Gastrocnemius medialis (tissue), 4 donors: ENCODE measurements at regions not wholly inside any gene's neighbourhood (a gene's known extent, or its start where the extent isn't known, plus 50 kb on each side); places are given as distances from the start of the nearest gene placed in this dataset.

Source experiments
- ATAC-seq, 2 donors: fragments of 150-250 bp; one replicate each; pipeline ENCODE4 v1.9.1; 2016
- DNase-seq, 2 donors: peaks; one replicate each; pipeline ENCODE4 v3.0.0-alpha.2; 2019
- H3K27ac ChIP-seq, 4 donors: fragments of 200-600 bp; sonication (generic); 1 replicate in 1 of 4; 2 replicates in 3 of 4; pipeline ENCODE4 v1.5.1; 2016 to 2018; ENCODE audit warnings: mild to moderate bottlenecking in 2 of 4, moderate library complexity in 1 of 4
- H3K27me3 ChIP-seq, 3 donors: fragments of 200-600 bp; sonication (generic) in 2 of 3; 1 replicate in 1 of 3; 2 replicates in 2 of 3; pipeline versions ENCODE4 v1.5.1 to v1.6.0; 2016 to 2019; ENCODE audit warnings: mild to moderate bottlenecking in 1 of 3, moderate library complexity in 1 of 3
- H3K36me3 ChIP-seq, 2 donors: fragments of 200-600 bp; sonication (generic) in 1 of 2; one replicate each; pipeline ENCODE4 v1.5.1; 2017 to 2018
- H3K4me1 ChIP-seq, 2 donors: fragments of 200-600 bp; sonication (generic) in 1 of 2; one replicate each; pipeline ENCODE4 v1.5.1; 2016 to 2017; ENCODE audit warnings: mild to moderate bottlenecking in 2 of 2
- H3K4me3 ChIP-seq, 4 donors: fragments of 200-600 bp; sonication (generic) in 3 of 4; 1 replicate in 1 of 4; 2 replicates in 3 of 4; pipeline ENCODE4 v1.5.1; 2016 to 2019; ENCODE audit warnings: mild to moderate bottlenecking in 2 of 4
- H3K9me3 ChIP-seq, 3 donors: fragments of 200-600 bp; sonication (generic) in 2 of 3; 1 replicate in 1 of 3; 2 replicates in 2 of 3; pipeline ENCODE4 v1.5.1; 2016 to 2019
- CTCF ChIP-seq, 5 experiments: fragments of 450-650 bp in 3 of 5; fragments of 200-600 bp in 2 of 5; sonication (generic) in 2 of 5; IDR thresholded peaks in 4 of 5; conservative IDR thresholded peaks in 1 of 5; 1 replicate in 4 of 5; 2 replicates in 1 of 5; pipeline ENCODE4 v1.5.1; 2016 to 2019; ENCODE audit warnings: antibody characterized with exemption in 5 of 5, mild to moderate bottlenecking in 3 of 5, moderate library complexity in 3 of 5
- POLR2A ChIP-seq, 2 donors: fragments of 450-650 bp; IDR thresholded peaks; one replicate each; pipeline ENCODE4 v1.6.1; 2017; ENCODE audit warnings: antibody characterized with exemption in 2 of 2, mild to moderate bottlenecking in 2 of 2, moderate library complexity in 2 of 2
- in situ Hi-C, 4 donors: fragments of 200-750 bp; cut with MboI; loops; one replicate each; pipeline versions ENCODE4 v1.15.0 to v1.8.0; 2017; ENCODE audit warnings: low sequenced_read_pairs in 4 of 4
- intact Hi-C: fragments of 100-400 bp; cut with DNase I; formaldehyde crosslinking; loops from one replicate; pipeline ENCODE4 v1.15.1; 2023; ENCODE audit warnings: low total_unique reads

DNA sequence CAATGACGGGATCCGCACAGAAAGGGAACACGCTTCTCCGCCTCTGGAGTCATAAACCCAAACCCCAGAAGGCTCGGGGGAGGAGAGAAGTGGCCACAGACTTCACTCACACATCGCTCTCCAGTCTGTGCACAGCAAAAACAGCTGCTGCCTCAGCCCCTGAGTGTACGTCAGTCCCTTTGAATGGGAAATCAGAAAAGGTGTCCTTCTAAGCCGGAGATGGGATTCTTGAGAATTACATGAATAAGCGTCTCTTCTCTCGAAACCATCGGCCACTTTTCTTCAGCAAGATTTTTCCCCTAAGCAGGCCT, 78.3 kb downstream of the PDCL3 start:
- ATAC-seq (no peak), DNase-seq (no peak)
- H3K4me3 ChIP-seq = no peak overlapping the region
- intact Hi-C loops (no loop called here), in situ Hi-C loops (no loop called here)
- no peaks in the 10 kb centered on the region for H3K36me3 ChIP-seq
- peaks cover 0 to 9% (median 0%) of the 10 kb centered on the region in 3 donors for H3K27me3 ChIP-seq
- H3K27ac ChIP-seq = no peak overlapping the region
- no peaks in the 10 kb centered on the region for H3K9me3 ChIP-seq
- TF ChIP-seq CTCF (IDR thresholded peaks at IDR 0.05 in 4 of 5, conservative IDR thresholded peaks at IDR 0.05 in 1 of 5) = no peak
- no peak for TF ChIP-seq POLR2A (IDR thresholded peaks at IDR 0.05)
- no peaks in the 10 kb centered on the region for H3K4me1 ChIP-seq

- Histone ChIP-seq H3K27me3 (peaks cover 0 to 9% (median 0%) of the 10 kb centered on the region in 3 donors), H3K9me3 (no peaks in the 10 kb centered on the region)
Observed at GRCh38 chr2:100642425-100642824, 79.6 kb downstream of the PDCL3 start.

GRCh38 chr2:100643467-100643866, 80.7 kb downstream of the PDCL3 start:
- Histone ChIP-seq H3K9me3 (no peaks in the 10 kb centered on the region), H3K4me1 (no peaks in the 10 kb centered on the region), H3K4me3 (no peak overlapping the region), H3K27ac (no peak overlapping the region), H3K36me3 (no peaks in the 10 kb centered on the region), H3K27me3 (peaks cover 0 to 9% (median 0%) of the 10 kb centered on the region in 3 donors)
- DNase-seq (no peak), ATAC-seq (no peak)
- intact Hi-C loops = no loop called here
- TF ChIP-seq POLR2A (IDR thresholded peaks at IDR 0.05) (no peak), CTCF (IDR thresholded peaks at IDR 0.05 in 4 of 5, conservative IDR thresholded peaks at IDR 0.05 in 1 of 5) (no peak)
- in situ Hi-C loops = no loop called here

More at GRCh38 chr2:100642425-100642824, 79.6 kb downstream of the PDCL3 start:
- Histone ChIP-seq H3K4me3 (no peak overlapping the region), H3K4me1 (no peaks in the 10 kb centered on the region), H3K36me3 (no peaks in the 10 kb centered on the region), H3K27ac (no peak overlapping the region)
- intact Hi-C loops = no loop called here
- no peak for TF ChIP-seq CTCF (IDR thresholded peaks at IDR 0.05 in 4 of 5, conservative IDR thresholded peaks at IDR 0.05 in 1 of 5)
- TF ChIP-seq POLR2A (IDR thresholded peaks at IDR 0.05) = no peak
- in situ Hi-C loops = no loop called here
- no peak for ATAC-seq
- DNase-seq = no peak

DNA sequence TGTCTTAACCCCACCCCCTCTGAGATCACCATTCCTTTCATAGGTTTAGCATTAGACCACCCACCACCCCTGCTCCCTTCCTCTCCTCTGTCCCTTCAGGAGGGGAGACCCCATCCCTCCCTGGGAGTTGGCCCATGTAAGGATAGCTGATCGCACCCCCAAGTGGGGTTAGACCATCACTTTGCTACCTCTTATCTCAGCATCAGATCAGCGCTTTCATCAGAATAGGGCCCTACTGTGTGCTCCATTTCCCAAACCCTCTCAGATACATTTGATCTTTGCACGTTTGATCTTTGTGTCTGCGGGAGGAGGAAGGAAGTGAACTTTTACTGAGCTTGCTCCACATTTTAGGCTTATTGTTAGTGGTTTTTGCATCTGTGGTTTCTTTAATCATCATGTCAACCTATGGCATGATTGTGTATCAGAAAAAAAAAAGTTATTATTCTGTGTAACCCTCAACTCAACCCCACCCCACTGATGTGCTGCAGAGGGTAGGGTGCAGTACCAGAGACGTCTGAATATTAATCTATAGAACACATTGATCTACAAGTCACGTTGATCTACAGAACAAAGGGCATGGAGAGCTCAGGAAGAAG, 81.2 kb downstream of the PDCL3 start:
- ATAC-seq (no peak), DNase-seq (no peak)
- intact Hi-C loops = no loop called here
- in situ Hi-C loops = no loop called here
- Histone ChIP-seq H3K36me3 (no peaks in the 10 kb centered on the region), H3K27me3 (peaks cover 0 to 9% (median 0%) of the 10 kb centered on the region in 3 donors), H3K4me1 (no peaks in the 10 kb centered on the region), H3K9me3 (no peaks in the 10 kb centered on the region), H3K27ac (no peak overlapping the region), H3K4me3 (no peak overlapping the region)
- TF ChIP-seq POLR2A (IDR thresholded peaks at IDR 0.05) (no peak), CTCF (IDR thresholded peaks at IDR 0.05 in 4 of 5, conservative IDR thresholded peaks at IDR 0.05 in 1 of 5) (no peak)
